ENCODE measurements at regions not wholly inside any gene's neighbourhood (a gene's known extent, or its start where the extent isn't known, plus 50 kb on each side); places are given as distances from the start of the nearest gene placed in this dataset.
"Not testable (repeated sequence)": the region's sequence is repeated elsewhere in the genome, so short reads cannot be mapped to it uniquely, and the experiment has no call there.

- DNase-seq (ENCODE audit: low read depth, low spot score) = no peak
Observed at GRCh38 chr4:24209131-24209530, 319.3 kb upstream of the PPARGC1A start.

GRCh38 chr4:24208691-24209090, 318.8 kb upstream of the PPARGC1A start:
- DNase-seq (ENCODE audit: low read depth, low spot score) = no peak

GRCh38 chr4:24204708-24205107, 314.9 kb upstream of the PPARGC1A start:
- not testable (repeated sequence) for DNase-seq (ENCODE audit: low read depth, low spot score)

DNA sequence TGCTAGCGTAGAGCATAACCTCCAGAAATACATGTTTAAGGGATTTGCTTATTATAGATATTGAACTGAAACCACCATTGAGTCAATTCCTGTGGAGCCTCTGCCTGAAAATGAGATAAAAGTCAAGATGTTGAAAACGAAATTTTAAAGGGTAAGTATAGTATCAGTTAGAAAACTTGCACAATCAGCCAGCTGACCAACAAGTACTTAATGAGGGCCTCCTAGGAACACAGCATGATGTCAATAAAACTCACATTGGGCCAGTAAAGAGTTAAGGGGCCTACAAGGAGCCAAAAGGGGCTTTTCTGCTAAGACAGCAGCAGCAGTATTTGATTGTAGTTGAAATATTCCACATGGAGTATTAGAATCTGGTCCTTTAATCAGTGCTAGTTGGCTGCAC, 314.1 kb upstream of the PPARGC1A start:
- DNase-seq (ENCODE audit: low read depth, low spot score) = no peak

GRCh38 chr4:24202579-24202978, 312.7 kb upstream of the PPARGC1A start:
- DNase-seq (ENCODE audit: low read depth, low spot score) = no peak

GRCh38 chr4:24197955-24198354, 308.1 kb upstream of the PPARGC1A start:
- DNase-seq (ENCODE audit: low read depth, low spot score) = no peak

DNA sequence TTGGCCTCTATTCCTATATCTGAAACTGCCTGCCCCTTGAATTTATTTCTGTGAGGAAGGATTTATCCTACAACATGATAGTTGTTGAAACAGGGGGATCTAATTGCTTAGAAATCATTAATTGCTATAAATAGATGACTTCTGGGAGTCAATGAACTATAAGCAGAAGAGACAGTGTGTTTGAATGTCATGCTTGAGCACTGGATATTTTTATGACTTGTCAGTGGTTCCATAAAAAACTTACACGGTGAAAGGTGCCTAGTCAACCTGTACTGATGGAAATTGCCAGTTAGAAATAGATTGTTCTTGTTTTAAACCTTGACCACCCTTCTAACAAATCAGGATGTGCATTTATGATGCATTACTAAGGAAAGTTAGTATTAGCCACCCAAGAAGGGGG, 306.9 kb upstream of the PPARGC1A start:
- DNase-seq (ENCODE audit: low read depth, low spot score) = no peak

GRCh38 chr4:24195991-24196736, 306.3 kb upstream of the PPARGC1A start:
- DNase-seq (ENCODE audit: low read depth, low spot score) = no peak

- DNase-seq (ENCODE audit: low read depth, low spot score) = no peak
Observed at GRCh38 chr4:24192018-24192641, 302.3 kb upstream of the PPARGC1A start.

GRCh38 chr4:24190761-24191695, 301.2 kb upstream of the PPARGC1A start:
- DNase-seq (ENCODE audit: low read depth, low spot score) = no peak

DNA sequence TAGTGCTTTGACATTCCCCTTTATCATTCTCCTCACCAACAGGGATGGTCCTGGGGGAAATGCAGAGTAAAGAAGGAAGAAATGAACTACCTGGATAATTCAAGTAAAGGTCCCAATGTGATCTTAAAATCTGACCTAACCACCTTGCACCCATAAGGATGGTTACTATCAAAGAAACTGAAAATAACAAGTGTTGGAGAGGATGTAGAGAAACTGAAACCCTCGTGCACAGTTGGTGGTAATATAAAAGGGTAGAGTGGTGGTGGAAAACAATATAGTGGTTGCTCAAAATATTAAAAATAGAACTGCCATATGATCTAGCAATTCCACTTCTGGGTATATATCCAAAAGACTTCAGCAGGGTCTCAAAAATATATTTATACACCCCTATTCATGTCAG, 298.6 kb upstream of the PPARGC1A start:
- no peak for DNase-seq (ENCODE audit: low read depth, low spot score)

DNA sequence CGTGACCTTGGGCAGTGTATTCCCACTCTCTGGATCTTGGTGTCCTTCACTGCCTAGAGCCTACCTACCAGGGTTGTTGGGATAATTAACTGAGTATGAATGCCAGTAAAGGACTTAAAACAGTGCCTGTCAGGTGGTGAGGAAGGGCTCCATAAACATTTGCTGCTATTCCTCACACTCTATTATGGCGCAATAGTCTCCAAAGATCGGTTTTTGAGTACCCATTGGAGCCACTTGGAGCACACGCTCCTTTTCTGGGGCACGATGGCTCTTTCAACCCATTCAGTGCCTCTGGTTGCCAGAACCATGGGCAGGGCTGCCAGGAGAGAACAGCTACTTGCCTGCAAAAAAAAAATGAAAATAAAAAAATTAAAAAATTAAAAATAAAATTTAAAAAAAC, 296.6 kb upstream of the PPARGC1A start:
- DNase-seq (ENCODE audit: low read depth, low spot score) = no peak

- DNase-seq (ENCODE audit: low read depth, low spot score) = no peak
Observed at GRCh38 chr4:24181005-24181404, 291.2 kb upstream of the PPARGC1A start.

- DNase-seq (ENCODE audit: low read depth, low spot score) = no peak
Observed at GRCh38 chr4:24180586-24180985, 290.7 kb upstream of the PPARGC1A start.

DNA sequence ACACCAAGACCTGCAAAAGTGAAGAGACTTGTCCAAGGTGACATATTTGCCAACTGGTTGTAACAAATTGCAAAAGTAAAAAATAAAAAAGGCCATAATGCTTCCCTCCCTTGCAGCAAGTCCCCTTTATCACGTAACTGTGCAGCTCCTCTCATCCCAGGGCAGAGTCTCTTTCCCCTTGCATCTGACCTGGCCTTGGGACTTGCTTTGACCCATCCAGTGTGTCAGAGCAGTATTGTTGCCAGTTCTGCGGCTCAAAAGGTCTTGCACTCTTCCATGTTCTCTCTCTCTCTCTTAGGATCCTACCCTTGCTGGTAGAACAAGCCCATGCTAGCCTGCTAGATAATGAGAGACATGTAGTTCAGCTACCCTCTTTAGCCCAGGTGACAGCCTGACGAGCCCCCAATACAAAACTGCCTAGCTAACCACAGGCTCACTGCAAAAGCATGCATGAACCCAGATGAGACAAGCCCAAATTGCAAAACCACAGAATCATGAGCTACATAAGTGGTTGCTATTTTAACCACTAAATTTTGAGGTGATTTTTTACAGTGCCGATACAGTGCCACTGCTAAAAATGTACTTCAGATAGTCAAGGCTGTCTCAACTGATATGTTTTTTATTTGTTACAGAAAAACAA, 289.5 kb upstream of the PPARGC1A start:
- DNase-seq (ENCODE audit: low read depth, low spot score) = no peak

DNA sequence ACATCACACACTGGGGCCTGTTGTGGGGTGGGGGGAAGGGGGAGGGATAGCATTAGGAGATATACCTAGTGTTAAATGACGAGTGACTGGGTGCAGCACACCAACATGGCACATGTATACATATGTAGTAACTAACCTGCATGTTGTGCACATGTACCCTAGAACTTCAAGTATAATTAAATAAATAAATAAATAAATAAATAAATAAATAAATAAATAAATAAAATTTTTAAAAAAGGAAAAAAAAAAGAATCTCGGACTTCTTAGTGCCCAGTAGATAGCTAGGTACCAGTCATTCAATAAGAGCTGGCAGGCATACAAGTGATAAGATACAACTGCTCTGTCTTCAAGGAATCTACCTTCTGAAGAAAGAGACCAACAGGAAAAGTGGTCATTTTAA, 287.6 kb upstream of the PPARGC1A start:
- DNase-seq (ENCODE audit: low read depth, low spot score) = not testable (repeated sequence)

GRCh38 chr4:24175707-24176106, 285.9 kb upstream of the PPARGC1A start:
- no peak for DNase-seq (ENCODE audit: low read depth, low spot score)

DNA sequence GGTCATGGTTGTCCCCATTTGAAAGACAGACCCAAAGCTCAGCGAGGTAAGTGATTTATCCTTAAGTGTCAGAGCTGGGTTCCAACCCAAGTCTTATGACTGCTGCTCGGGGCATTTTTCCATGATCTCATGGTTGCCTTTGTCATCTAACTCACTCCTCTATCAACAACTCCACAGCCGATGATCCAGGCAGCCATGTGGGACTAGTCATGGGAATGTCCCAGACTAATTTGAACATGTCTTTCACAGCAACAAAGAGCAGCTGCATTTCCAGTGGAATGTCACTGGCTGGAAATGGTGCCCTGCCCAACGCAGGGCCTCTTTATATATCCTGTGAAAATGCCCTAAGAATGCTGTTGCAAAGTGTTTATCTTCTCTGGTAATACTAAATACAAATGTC, 284.8 kb upstream of the PPARGC1A start:
- no peak for DNase-seq (ENCODE audit: low read depth, low spot score)

DNA sequence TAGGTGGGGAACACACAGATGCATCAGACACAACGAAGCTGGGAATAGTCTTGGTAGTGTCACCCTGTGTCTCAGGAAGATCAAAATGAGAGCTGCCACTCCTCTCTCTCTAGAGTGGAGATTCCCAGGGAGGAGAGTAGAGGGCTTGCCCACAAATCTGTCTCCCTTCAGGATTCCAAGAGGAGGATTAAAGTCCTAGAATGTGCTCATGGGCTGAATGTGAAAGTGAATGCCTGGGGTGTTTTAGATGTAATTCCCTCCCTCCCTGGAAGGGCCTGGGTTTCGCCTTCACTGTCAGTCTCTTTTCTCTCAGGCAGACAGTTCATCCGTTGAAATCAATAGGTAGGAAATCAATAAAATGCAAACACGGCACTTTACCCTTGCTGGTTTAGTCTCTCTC, 282.6 kb upstream of the PPARGC1A start:
- no peak for DNase-seq (ENCODE audit: low read depth, low spot score)

GRCh38 chr4:24169956-24170355, 280.1 kb upstream of the PPARGC1A start:
- DNase-seq (ENCODE audit: low read depth, low spot score) = no peak

GRCh38 chr4:24168658-24169057, 278.8 kb upstream of the PPARGC1A start:
- no peak for DNase-seq (ENCODE audit: low read depth, low spot score)

GRCh38 chr4:24166501-24166900, 276.7 kb upstream of the PPARGC1A start:
- DNase-seq (ENCODE audit: low read depth, low spot score) = no peak
